Ovary (tissue), 7 donors: ENCODE measurements at regions not wholly inside any gene's neighbourhood (a gene's known extent, or its start where the extent isn't known, plus 50 kb on each side); places are given as distances from the start of the nearest gene placed in this dataset.
"Not testable (repeated sequence)": the region's sequence is repeated elsewhere in the genome, so short reads cannot be mapped to it uniquely, and the experiment has no call there.

Source experiments
- DNase-seq, 5 donors: peaks; one replicate each; pipeline ENCODE4 v3.0.0-alpha.2; 2019 to 2020
- H3K27ac ChIP-seq, 2 donors: fragments of 200-600 bp; one replicate each; pipeline versions ENCODE4 v1.5.1 to v1.8.0; 2019 to 2022
- H3K27me3 ChIP-seq: fragments of 200-600 bp; one replicate; pipeline ENCODE4 v1.8.0; 2022
- H3K36me3 ChIP-seq: fragments of 200-600 bp; sonication (generic); one replicate; pipeline ENCODE4 v1.5.1; 2019
- H3K4me1 ChIP-seq: one replicate; pipeline ENCODE4 v1.8.1; 2013; ENCODE audit warnings: mild to moderate bottlenecking, moderate library complexity; ENCODE audit not compliant: insufficient read depth
- H3K4me3 ChIP-seq: fragments of 200-600 bp; sonication (generic); one replicate; pipeline ENCODE4 v1.5.1; 2017
- H3K9me3 ChIP-seq, 2 donors: fragments of 200-600 bp in 1 of 2; sonication (generic) in 1 of 2; one replicate each; pipeline versions ENCODE4 v1.5.1 to v1.8.1; 2013 to 2019; ENCODE audit warnings: mild to moderate bottlenecking in 1 of 2, moderate library complexity in 1 of 2
- CTCF ChIP-seq, 3 donors: fragments of 450-650 bp in 2 of 3; fragments of 200-600 bp in 1 of 3; IDR thresholded peaks; one replicate each; pipeline versions ENCODE4 v1.5.1 to v1.8.0; 2016 to 2022; ENCODE audit warnings: antibody characterized with exemption in 3 of 3, mild to moderate bottlenecking in 1 of 3
- EP300 ChIP-seq: sonication (generic); formaldehyde crosslinking; IDR thresholded peaks from one replicate; pipeline ENCODE4 v1.6.1; 2017; ENCODE audit warnings: antibody characterized with exemption
- POLR2A ChIP-seq: fragments of 450-650 bp; IDR thresholded peaks from one replicate; pipeline ENCODE4 v1.6.1; 2017; ENCODE audit warnings: antibody characterized with exemption, mild to moderate bottlenecking, moderate library complexity
- WGBS, 3 donors: extraction: QIAGEN DNeasy Blood & Tissue Kit in 1 of 3; methylation state at CpG; one replicate each; pipeline versions ENCODE4 v1.1.5 to v1.1.7; 2013 to 2017; 5-methylcytosine and 5-hydroxymethylcytosine counted together
- intact Hi-C, 4 donors: fragments of 100-400 bp; cut with DNase I; formaldehyde crosslinking; loops; one replicate each; pipeline versions ENCODE4 v1.11.0 to v1.15.1; 2022 to 2023
- donor health status: DM: no; HTN: no; CAD: no; lungs with moderate emphysema.
- donor health status: DM: no; HTN: no; CAD: no.
- donor health status: Bipolar disorder and iron deficiency.
- donor health status: DM: no; HTN: no; CAD: no.
- donor health status: DM: yes; HTN: yes; CAD: no.

DNA sequence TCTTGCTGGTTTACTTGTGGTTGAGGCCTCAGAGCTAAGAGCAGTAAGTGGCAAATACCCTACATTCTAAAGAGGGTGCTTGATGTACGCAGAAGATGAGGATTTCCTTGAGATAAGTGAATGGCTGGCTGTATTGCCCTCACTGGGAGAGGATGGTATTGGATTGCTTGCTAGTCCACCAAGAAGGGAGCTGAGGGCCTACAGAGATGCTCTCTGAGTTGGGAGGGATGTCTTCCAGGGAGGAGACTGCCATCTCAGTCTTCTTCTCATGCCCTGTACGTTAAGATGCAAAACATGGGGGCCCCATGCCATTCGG is 669.1 kb downstream of the UTRN start:
- intact Hi-C loops: no loop called here
- Histone ChIP-seq H3K4me3 (no peak overlapping the region), H3K4me1 (no peaks in the 10 kb centered on the region), H3K9me3 (no peaks in the 10 kb centered on the region), H3K27ac (no peak overlapping the region), H3K27me3 (no peaks in the 10 kb centered on the region), H3K36me3 (no peaks in the 10 kb centered on the region)
- no peak for TF ChIP-seq CTCF (IDR thresholded peaks at IDR 0.05)
- WGBS, 3 donors: 85 to 96% (median 90%) methylated on average over 3 of the region's 3 CpGs
- DNase-seq: no peak

- no peak overlapping the region for H3K4me3 ChIP-seq
- no peaks in the 10 kb centered on the region for H3K4me1 ChIP-seq
- DNase-seq: no peak
- intact Hi-C loops: no loop called here
- no peaks in the 10 kb centered on the region for H3K9me3 ChIP-seq
- TF ChIP-seq POLR2A (no peak), CTCF (IDR thresholded peaks at IDR 0.05) (no peak), EP300 (no peak)
- H3K36me3 ChIP-seq: no peaks in the 10 kb centered on the region
- H3K27ac ChIP-seq: no peak overlapping the region
- WGBS, 3 donors: 16 to 61% (median 35%) methylated on average over 2 of the region's 2 CpGs
- no peaks in the 10 kb centered on the region for H3K27me3 ChIP-seq
These were observed 670.3 kb downstream of the UTRN start for GRCh38 chr6:144955392-144955791.

- H3K9me3 ChIP-seq: no peaks in the 10 kb centered on the region
- H3K4me1 ChIP-seq: no peaks in the 10 kb centered on the region
- H3K27me3 ChIP-seq: no peaks in the 10 kb centered on the region
- no peak for TF ChIP-seq CTCF (IDR thresholded peaks at IDR 0.05)
- TF ChIP-seq POLR2A: no peak
- no peak for TF ChIP-seq EP300
- DNase-seq: no peak
- H3K36me3 ChIP-seq: no peaks in the 10 kb centered on the region
- intact Hi-C loops: no loop called here
- H3K27ac ChIP-seq: no peak overlapping the region
- WGBS, 3 donors: 75 to 81% (median 75%) methylated on average over 3 of the region's 3 CpGs
- no peak overlapping the region for H3K4me3 ChIP-seq
These were observed 670.7 kb downstream of the UTRN start for GRCh38 chr6:144955859-144956258.

- H3K4me1 ChIP-seq, H3K27ac ChIP-seq, DNase-seq, H3K4me3 ChIP-seq, H3K36me3 ChIP-seq, H3K27me3 ChIP-seq, intact Hi-C loops, H3K9me3 ChIP-seq: not testable (repeated sequence)
These were observed 671.6 kb downstream of the UTRN start for GRCh38 chr6:144956697-144957096.

GRCh38 chr6:144957236-144957937 is 672.3 kb downstream of the UTRN start:
- Histone ChIP-seq H3K9me3 (no peaks in the 10 kb centered on the region), H3K27me3 (no peaks in the 10 kb centered on the region), H3K4me1 (no peaks in the 10 kb centered on the region), H3K36me3 (no peaks in the 10 kb centered on the region), H3K4me3 (no peak overlapping the region), H3K27ac (no peak overlapping the region)
- TF ChIP-seq EP300 (no peak), CTCF (IDR thresholded peaks at IDR 0.05) (no peak), POLR2A (no peak)
- no peak for DNase-seq
- intact Hi-C loops: no loop called here
- WGBS, 3 donors: 97 to 100% (median 98%) methylated on average over 1 of the region's 1 CpG
